Karpas-422 (cell line): ENCODE measurements at regions not wholly inside any gene's neighbourhood (a gene's known extent, or its start where the extent isn't known, plus 50 kb on each side); places are given as distances from the start of the nearest gene placed in this dataset.

Source experiments
- DNase-seq: peaks from one replicate; pipeline ENCODE4 v3.0.0-alpha.2; 2015
- H2AFZ ChIP-seq: fragments of 200-600 bp; sonication (generic); 2 replicates; pipeline ENCODE4 v1.6.1; 2014; ENCODE audit warnings: antibody characterized with exemption, low read length, mixed read lengths
- H3K27ac ChIP-seq: fragments of 200-600 bp; sonication (generic); 2 replicates; pipeline ENCODE4 v1.5.1; 2014; ENCODE audit warnings: mild to moderate bottlenecking, low read length, moderate library complexity
- H3K27me3 ChIP-seq: fragments of 200-600 bp; sonication (generic); 2 replicates; pipeline ENCODE4 v1.6.1; 2014; ENCODE audit warnings: low read length, mixed read lengths
- H3K36me3 ChIP-seq: fragments of 200-600 bp; sonication (generic); 2 replicates; pipeline ENCODE4 v1.6.1; 2014; ENCODE audit warnings: low read length, mixed read lengths; ENCODE audit not compliant: insufficient read depth
- H3K4me1 ChIP-seq: fragments of 200-600 bp; sonication (generic); 2 replicates; pipeline ENCODE4 v1.6.1; 2014; ENCODE audit warnings: mild to moderate bottlenecking, low read length, mixed read lengths
- H3K4me2 ChIP-seq: fragments of 200-600 bp; sonication (generic); 2 replicates; pipeline ENCODE4 v1.6.1; 2014; ENCODE audit warnings: low read length, low read depth, mild to moderate bottlenecking; ENCODE audit not compliant: poor library complexity, severe bottlenecking
- H3K4me3 ChIP-seq: fragments of 200-600 bp; sonication (generic); 2 replicates; pipeline ENCODE4 v1.5.1; 2014; ENCODE audit warnings: mild to moderate bottlenecking, antibody characterized with exemption, low read length, mixed read lengths
- H3K79me2 ChIP-seq: fragments of 200-600 bp; sonication (generic); 2 replicates; pipeline ENCODE4 v1.6.1; 2014; ENCODE audit warnings: mild to moderate bottlenecking, low read length, mixed read lengths
- H3K9ac ChIP-seq: fragments of 200-600 bp; sonication (generic); 2 replicates; pipeline ENCODE4 v1.6.0; 2014; ENCODE audit warnings: low read length
- H3K9me2 ChIP-seq: fragments of 200-600 bp; sonication (generic), shearing (Covaris generic); replicated peaks from 2 replicates; pipeline ENCODE4 v1.6.0; 2014; ENCODE audit warnings: mild to moderate bottlenecking, low read length, moderate library complexity; ENCODE audit not compliant: insufficient read depth
- H3K9me3 ChIP-seq: fragments of 300-700, 200-600 bp; sonication (generic); 2 replicates; pipeline ENCODE4 v1.6.1; 2014; ENCODE audit warnings: low read length, mixed read lengths
- H4K20me1 ChIP-seq: fragments of 200-600 bp; sonication (generic); 2 replicates; pipeline ENCODE4 v1.6.1; 2014; ENCODE audit warnings: mild to moderate bottlenecking, antibody characterized with exemption, low read length, low read depth; ENCODE audit not compliant: insufficient read depth

DNA sequence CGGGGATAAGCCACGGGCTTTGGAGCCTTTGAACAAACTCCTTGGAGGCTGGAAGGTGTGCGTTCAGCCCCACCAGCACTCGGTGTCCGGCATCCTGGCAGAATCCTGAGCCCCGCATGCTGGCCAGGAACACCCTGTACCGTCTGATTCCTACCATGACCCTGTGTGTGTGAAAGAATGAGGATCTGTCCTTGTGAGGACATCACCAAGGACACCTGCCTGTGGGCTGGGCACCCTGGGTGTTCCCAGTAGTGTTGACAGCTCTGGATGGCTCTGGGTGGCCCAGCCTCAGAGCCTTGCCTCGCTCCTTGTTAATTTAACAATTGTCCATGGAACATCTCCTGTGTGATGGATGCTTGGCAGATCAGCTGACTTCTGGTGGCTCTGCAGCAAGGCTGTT lies 234.3 kb downstream of the QKI start:
- no peak overlapping the region for H3K27ac ChIP-seq
- no peaks in the 10 kb centered on the region for H3K9me2 ChIP-seq
- H3K9me3 ChIP-seq, result peaks cover 3% of the 10 kb centered on the region; the same call in 1 of the 2 replicates
- H3K9ac ChIP-seq, result no peak overlapping the region
- no peak overlapping the region for H3K4me3 ChIP-seq
- no peaks in the 10 kb centered on the region for H3K36me3 ChIP-seq
- DNase-seq, result no peak
- H3K4me1 ChIP-seq, result no peaks in the 10 kb centered on the region
- no peak overlapping the region for H3K4me2 ChIP-seq
- H3K27me3 ChIP-seq, result no peaks in the 10 kb centered on the region
- H2AFZ ChIP-seq, result no peak overlapping the region
- no peaks in the 10 kb centered on the region for H3K79me2 ChIP-seq
- no peaks in the 10 kb centered on the region for H4K20me1 ChIP-seq

DNA sequence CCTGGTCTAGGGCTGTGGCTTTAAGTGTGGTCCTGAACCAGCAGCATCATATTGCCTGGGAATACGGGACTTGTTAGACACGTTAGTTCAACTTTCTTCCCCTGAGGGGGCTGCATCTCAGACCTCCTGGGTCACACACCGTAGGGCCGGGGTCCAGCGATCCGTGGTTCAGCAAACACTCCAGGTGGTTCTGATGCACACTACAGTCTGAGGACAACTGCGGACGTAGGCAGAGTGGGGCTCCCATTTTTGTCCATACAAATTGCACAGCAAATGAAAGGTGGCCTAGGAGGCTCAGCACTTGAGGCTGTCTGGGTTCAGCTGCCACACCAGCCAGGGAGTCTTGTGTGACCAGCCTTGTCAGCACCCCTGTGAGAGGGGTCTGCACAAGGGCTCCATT lies 233.1 kb downstream of the QKI start:
- H3K4me3 ChIP-seq, result no peak overlapping the region
- H3K9me2 ChIP-seq, result no peaks in the 10 kb centered on the region
- peaks cover 3% of the 10 kb centered on the region; the same call in 1 of the 2 replicates for H3K9me3 ChIP-seq
- H3K27ac ChIP-seq, result no peak overlapping the region
- H3K4me1 ChIP-seq, result no peaks in the 10 kb centered on the region
- no peaks in the 10 kb centered on the region for H4K20me1 ChIP-seq
- H3K36me3 ChIP-seq, result no peaks in the 10 kb centered on the region
- H3K27me3 ChIP-seq, result no peaks in the 10 kb centered on the region
- H2AFZ ChIP-seq, result no peak overlapping the region
- no peak overlapping the region for H3K4me2 ChIP-seq
- no peaks in the 10 kb centered on the region for H3K79me2 ChIP-seq
- DNase-seq, result no peak
- no peak overlapping the region for H3K9ac ChIP-seq

DNA sequence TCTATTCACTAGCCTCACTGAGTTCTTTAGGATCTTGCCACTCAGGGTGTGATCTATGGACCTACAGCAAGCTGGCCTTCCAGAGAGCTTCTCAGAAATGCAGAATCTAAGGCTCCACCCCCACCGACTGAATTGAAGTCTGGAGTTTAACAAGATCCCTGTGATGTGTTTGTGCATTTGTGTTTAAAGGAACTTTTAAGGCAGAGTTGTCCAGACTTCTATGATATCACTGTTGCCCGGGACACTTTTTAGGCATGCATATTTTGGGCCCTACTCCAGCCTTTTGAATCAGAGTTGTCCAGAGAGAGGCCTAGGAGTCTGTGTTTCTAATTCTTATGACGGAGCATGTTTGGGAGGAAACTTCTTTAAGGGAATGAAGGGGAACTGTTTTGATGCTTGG lies 232.3 kb downstream of the QKI start:
- H3K9me2 ChIP-seq, result no peaks in the 10 kb centered on the region
- no peaks in the 10 kb centered on the region for H3K36me3 ChIP-seq
- H3K4me1 ChIP-seq, result no peaks in the 10 kb centered on the region
- no peak overlapping the region for H3K4me3 ChIP-seq
- no peak for DNase-seq
- no peaks in the 10 kb centered on the region for H3K27me3 ChIP-seq
- H3K27ac ChIP-seq, result no peak overlapping the region
- no peak overlapping the region for H3K4me2 ChIP-seq
- no peaks in the 10 kb centered on the region for H3K79me2 ChIP-seq
- peaks cover 5% of the 10 kb centered on the region; the same call in 1 of the 2 replicates for H3K9me3 ChIP-seq
- no peaks in the 10 kb centered on the region for H4K20me1 ChIP-seq
- H3K9ac ChIP-seq, result no peak overlapping the region
- no peak overlapping the region for H2AFZ ChIP-seq

DNA sequence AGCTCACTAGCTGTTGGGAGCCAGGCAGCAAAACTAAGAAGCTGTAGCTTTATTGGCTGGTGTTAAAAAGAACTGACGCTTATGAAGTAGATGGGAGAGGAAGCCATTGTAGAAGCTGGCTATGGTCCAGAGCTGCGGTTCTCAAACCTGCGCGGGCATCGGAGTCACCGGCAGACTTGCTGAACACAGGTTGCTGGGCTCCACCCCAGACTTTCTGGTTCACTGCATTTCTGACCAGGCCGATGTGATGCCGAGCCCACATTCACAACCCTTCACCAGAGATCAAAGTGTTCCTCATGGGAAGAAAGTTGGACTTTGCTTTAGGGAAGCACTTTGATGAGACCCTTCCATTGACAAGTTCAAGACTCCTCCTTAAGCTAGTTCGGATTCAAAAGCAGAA lies 231.6 kb downstream of the QKI start:
- DNase-seq, result no peak
- Histone ChIP-seq H3K36me3 (no peaks in the 10 kb centered on the region), H3K9ac (no peak overlapping the region), H2AFZ (no peak overlapping the region), H3K9me3 (peaks cover 8% of the 10 kb centered on the region; the same call in 1 of the 2 replicates), H3K4me2 (no peak overlapping the region), H3K9me2 (no peaks in the 10 kb centered on the region), H3K4me3 (no peak overlapping the region), H3K27ac (no peak overlapping the region), H4K20me1 (no peaks in the 10 kb centered on the region), H3K4me1 (no peaks in the 10 kb centered on the region), H3K79me2 (no peaks in the 10 kb centered on the region), H3K27me3 (no peaks in the 10 kb centered on the region)

DNA sequence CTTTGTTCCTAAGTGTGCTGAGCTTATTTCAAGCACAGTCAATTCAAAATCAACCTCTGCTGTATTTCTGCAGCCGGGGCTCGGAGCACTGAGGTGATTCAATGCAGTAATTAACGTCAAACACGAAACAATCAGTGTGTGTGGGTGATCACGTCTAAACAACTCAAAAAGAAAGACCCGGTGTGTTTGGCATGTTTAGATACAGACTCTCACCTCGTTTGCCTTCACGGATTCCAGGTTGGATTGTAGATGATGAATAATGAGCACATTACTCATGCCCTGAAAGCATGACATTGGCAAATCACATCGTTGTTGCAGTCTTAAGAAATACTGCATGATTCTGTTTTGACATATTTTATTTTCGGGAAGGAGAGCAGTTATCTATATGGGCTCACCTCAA lies 231.0 kb downstream of the QKI start:
- Histone ChIP-seq H3K27ac (no peak overlapping the region), H2AFZ (no peak overlapping the region), H3K9ac (no peak overlapping the region), H3K4me3 (no peak overlapping the region), H3K36me3 (no peaks in the 10 kb centered on the region), H4K20me1 (no peaks in the 10 kb centered on the region), H3K9me2 (no peaks in the 10 kb centered on the region), H3K4me1 (no peaks in the 10 kb centered on the region), H3K27me3 (no peaks in the 10 kb centered on the region), H3K9me3 (peaks cover 8% of the 10 kb centered on the region; the same call in 1 of the 2 replicates), H3K4me2 (no peak overlapping the region), H3K79me2 (no peaks in the 10 kb centered on the region)
- no peak for DNase-seq

DNA sequence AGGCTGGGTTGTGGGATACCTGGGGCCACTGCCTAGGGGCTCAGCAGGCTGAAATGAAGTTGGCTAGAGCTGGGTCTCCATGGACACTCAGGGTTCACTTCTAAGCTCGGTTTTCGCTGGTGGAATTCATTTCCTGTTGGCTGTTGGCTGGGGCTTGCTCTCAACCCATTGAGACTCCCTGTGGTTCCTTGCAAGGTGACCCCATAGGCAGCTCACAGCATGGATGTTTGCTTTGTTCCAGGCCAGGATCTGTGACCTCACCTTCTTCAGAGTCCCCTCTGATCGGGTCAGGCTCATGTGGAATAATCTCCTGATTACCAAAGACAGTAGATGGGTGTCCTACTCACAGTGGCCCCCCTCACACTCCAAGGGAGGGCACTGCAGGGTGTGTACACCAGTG lies 229.3 kb downstream of the QKI start:
- Histone ChIP-seq H3K4me1 (no peaks in the 10 kb centered on the region), H2AFZ (no peak overlapping the region), H4K20me1 (no peaks in the 10 kb centered on the region), H3K27ac (no peak overlapping the region), H3K27me3 (no peaks in the 10 kb centered on the region), H3K36me3 (no peaks in the 10 kb centered on the region), H3K9me3 (peaks cover 7% of the 10 kb centered on the region; the same call in 1 of the 2 replicates), H3K4me2 (no peak overlapping the region), H3K79me2 (no peaks in the 10 kb centered on the region), H3K4me3 (no peak overlapping the region), H3K9ac (no peak overlapping the region), H3K9me2 (no peaks in the 10 kb centered on the region)
- DNase-seq, result no peak

DNA sequence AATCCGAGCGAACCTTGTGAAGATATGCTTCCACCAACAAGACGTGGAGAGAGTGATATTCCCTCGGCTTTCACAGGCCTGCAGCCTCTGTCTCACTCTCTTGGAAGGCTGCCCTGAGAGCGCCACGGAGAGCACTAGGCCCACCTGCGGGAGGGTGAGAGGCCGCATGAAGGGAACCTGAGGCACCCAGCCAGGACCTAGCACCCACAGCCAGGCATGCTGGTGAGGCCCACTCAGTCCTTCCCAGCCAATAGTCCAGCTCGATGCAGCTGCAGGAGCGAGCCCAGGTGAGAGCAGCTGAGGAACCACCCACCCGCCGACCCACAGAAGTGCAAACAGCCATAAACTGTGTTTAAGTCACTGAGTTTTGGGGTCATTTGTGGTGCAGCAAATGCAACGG lies 227.2 kb downstream of the QKI start:
- Histone ChIP-seq H3K27ac (no peak overlapping the region), H4K20me1 (no peaks in the 10 kb centered on the region), H3K79me2 (no peaks in the 10 kb centered on the region), H3K36me3 (no peaks in the 10 kb centered on the region), H3K9ac (no peak overlapping the region), H3K4me2 (no peak overlapping the region), H3K9me2 (no peaks in the 10 kb centered on the region), H3K4me1 (no peaks in the 10 kb centered on the region), H2AFZ (no peak overlapping the region), H3K27me3 (no peaks in the 10 kb centered on the region), H3K9me3 (peaks cover 6% of the 10 kb centered on the region; the same call in 1 of the 2 replicates), H3K4me3 (no peak overlapping the region)
- DNase-seq, result no peak

DNA sequence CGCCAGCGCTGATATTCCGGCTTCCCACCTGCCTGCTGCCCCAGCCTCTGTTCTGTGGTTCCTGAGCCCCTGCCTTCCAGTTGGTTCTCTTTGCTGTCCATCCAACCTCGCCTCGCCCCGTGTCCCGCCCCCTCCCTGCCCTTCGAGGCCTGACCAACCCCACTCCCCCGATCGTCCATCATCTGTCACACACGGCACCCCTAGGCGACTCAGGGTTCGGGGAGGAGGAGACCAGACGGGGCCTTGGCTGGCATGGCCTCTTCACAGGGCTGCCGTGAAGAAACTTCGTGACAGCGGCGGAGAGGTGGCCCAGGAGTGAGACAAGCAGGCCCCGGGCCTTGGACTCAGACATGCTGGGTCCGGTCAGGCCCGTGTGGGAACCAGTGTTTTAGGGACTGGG lies 226.1 kb downstream of the QKI start:
- no peaks in the 10 kb centered on the region for H3K9me2 ChIP-seq
- no peak overlapping the region for H3K4me3 ChIP-seq
- H3K27ac ChIP-seq, result no peak overlapping the region
- no peaks in the 10 kb centered on the region for H3K36me3 ChIP-seq
- no peaks in the 10 kb centered on the region for H4K20me1 ChIP-seq
- no peak overlapping the region for H3K9ac ChIP-seq
- no peak for DNase-seq
- H3K27me3 ChIP-seq, result no peaks in the 10 kb centered on the region
- no peak overlapping the region for H2AFZ ChIP-seq
- no peak overlapping the region for H3K4me2 ChIP-seq
- no peaks in the 10 kb centered on the region for H3K4me1 ChIP-seq
- H3K9me3 ChIP-seq, result peaks cover 6% of the 10 kb centered on the region; the same call in 1 of the 2 replicates
- H3K79me2 ChIP-seq, result no peaks in the 10 kb centered on the region

DNA sequence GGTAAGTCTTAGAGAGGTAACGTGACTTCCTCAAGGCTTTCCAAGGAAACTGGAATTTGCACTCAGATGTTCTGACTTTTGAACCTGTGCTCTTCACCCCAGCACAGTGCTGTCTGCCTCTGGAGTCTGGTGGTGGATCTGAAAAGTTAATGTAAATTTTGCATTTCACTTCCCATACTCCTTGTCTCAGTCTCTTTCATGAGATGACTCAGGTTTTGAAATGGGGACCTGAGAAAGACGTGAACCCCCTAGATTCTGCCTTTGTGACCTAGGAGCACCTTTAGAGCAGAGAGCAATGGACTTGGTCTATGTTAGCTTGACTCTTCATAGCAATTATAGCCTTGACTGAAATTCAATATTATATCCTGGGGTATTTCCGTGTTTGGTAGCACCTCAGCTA lies 223.0 kb downstream of the QKI start:
- Histone ChIP-seq H4K20me1 (no peaks in the 10 kb centered on the region), H3K36me3 (no peaks in the 10 kb centered on the region), H3K79me2 (no peaks in the 10 kb centered on the region), H3K4me3 (no peak overlapping the region), H3K9ac (no peak overlapping the region), H3K27me3 (no peaks in the 10 kb centered on the region), H3K4me2 (no peak overlapping the region), H3K27ac (no peak overlapping the region), H3K4me1 (no peaks in the 10 kb centered on the region), H3K9me2 (no peaks in the 10 kb centered on the region), H2AFZ (no peak overlapping the region), H3K9me3 (peaks cover 6% of the 10 kb centered on the region; the same call in 1 of the 2 replicates)
- DNase-seq, result no peak
